ENCODE measurements at regions not wholly inside any gene's neighbourhood (a gene's known extent, or its start where the extent isn't known, plus 50 kb on each side); places are given as distances from the start of the nearest gene placed in this dataset.

- TF ChIP-seq CTCF (IDR thresholded peaks at IDR 0.05; ENCODE audit: unreplicated experiment), result no peak
- Mint-ChIP-seq H3K4me1 (ENCODE audit: insufficient read depth, unreplicated experiment) (peaks cover 10% of the 10 kb centered on the region), H3K27me3 (ENCODE audit: insufficient read depth, unreplicated experiment) (no peaks in the 10 kb centered on the region), H3K4me3 (ENCODE audit: unreplicated experiment) (no peak overlapping the region), H3K9me3 (ENCODE audit: unreplicated experiment) (no peaks in the 10 kb centered on the region), H3K27ac (ENCODE audit: low read depth, unreplicated experiment) (no peak overlapping the region), H3K36me3 (ENCODE audit: insufficient read depth, unreplicated experiment) (no peaks in the 10 kb centered on the region)
- intact Hi-C loops (cut with micrococcal nuclease), result loop anchor here (5.0 kb wide), 1 partner anchor 1187 kb away; no protein-coding TSS in a partner anchor
- ChIA-PET POLR2A (interaction anchor here (0.6 kb wide), 1 partner anchor 1069 kb away, joined by 3 read pairs; no protein-coding TSS in a partner anchor), CTCF (interaction anchor here (1.0 kb wide), 1 partner anchor 10 kb away, joined by 5 read pairs; no protein-coding TSS in a partner anchor)
- DNase-seq (ENCODE audit: unreplicated experiment), result no peak
- no TSS peak for BruUV-seq (replicated peaks)
Observed at GRCh38 chr2:144683966-144684365, 164.0 kb upstream of the ZEB2 start.

- DNase-seq (ENCODE audit: unreplicated experiment), result no peak
- intact Hi-C loops (cut with micrococcal nuclease), result loop anchor here (5.0 kb wide), 1 partner anchor 1186 kb away; no protein-coding TSS in a partner anchor
- BruUV-seq (replicated peaks), result no TSS peak
Observed at GRCh38 chr2:144683107-144683753, 163.3 kb upstream of the ZEB2 start.

GRCh38 chr2:144682248-144682647, 162.3 kb upstream of the ZEB2 start:
- peaks cover 10% of the 10 kb centered on the region for H3K4me1 Mint-ChIP-seq (ENCODE audit: insufficient read depth, unreplicated experiment)

More at GRCh38 chr2:144683107-144683753, 163.3 kb upstream of the ZEB2 start:
- H3K4me1 Mint-ChIP-seq (ENCODE audit: insufficient read depth, unreplicated experiment), result peaks cover 10% of the 10 kb centered on the region
- peak overlapping the region; percentile 1 for H3K27ac Mint-ChIP-seq (ENCODE audit: low read depth, unreplicated experiment)
- no peak for TF ChIP-seq CTCF (IDR thresholded peaks at IDR 0.05; ENCODE audit: unreplicated experiment)
- H3K36me3 Mint-ChIP-seq (ENCODE audit: insufficient read depth, unreplicated experiment), result no peaks in the 10 kb centered on the region
- POLR2A ChIA-PET, result interaction anchor here (0.9 to 2.3 kb wide), 2 partner anchors 17 to 23 kb away, joined by 3 to 18 read pairs; no protein-coding TSS in a partner anchor
- H3K9me3 Mint-ChIP-seq (ENCODE audit: unreplicated experiment), result no peaks in the 10 kb centered on the region
- no peaks in the 10 kb centered on the region for H3K27me3 Mint-ChIP-seq (ENCODE audit: insufficient read depth, unreplicated experiment)
- H3K4me3 Mint-ChIP-seq (ENCODE audit: unreplicated experiment), result no peak overlapping the region
- CTCF ChIA-PET, result interaction anchor here (0.5 to 1.0 kb wide), 2 partner anchors 11 to 162 kb away, joined by 3 to 5 read pairs; no protein-coding TSS in a partner anchor

More at GRCh38 chr2:144682248-144682647, 162.3 kb upstream of the ZEB2 start:
- no peaks in the 10 kb centered on the region for H3K36me3 Mint-ChIP-seq (ENCODE audit: insufficient read depth, unreplicated experiment)
- no TSS peak for BruUV-seq (replicated peaks)
- H3K9me3 Mint-ChIP-seq (ENCODE audit: unreplicated experiment), result no peaks in the 10 kb centered on the region
- DNase-seq (ENCODE audit: unreplicated experiment), result no peak
- H3K4me3 Mint-ChIP-seq (ENCODE audit: unreplicated experiment), result no peak overlapping the region
- POLR2A ChIA-PET, result interaction anchor here (1.2 to 2.3 kb wide), 3 partner anchors 19 to 59 kb away, joined by 3 to 18 read pairs (median 3); no protein-coding TSS in a partner anchor
- TF ChIP-seq CTCF (IDR thresholded peaks at IDR 0.05; ENCODE audit: unreplicated experiment), result no peak
- CTCF ChIA-PET, result no interaction called here
- H3K27me3 Mint-ChIP-seq (ENCODE audit: insufficient read depth, unreplicated experiment), result no peaks in the 10 kb centered on the region
- peak overlapping the region; percentile 1 for H3K27ac Mint-ChIP-seq (ENCODE audit: low read depth, unreplicated experiment)
- intact Hi-C loops (cut with micrococcal nuclease), result loop anchor here (5.0 kb wide), 1 partner anchor 1185 kb away; no protein-coding TSS in a partner anchor

Measured in MCF 10A (cell line).